ENCODE measurements at regions not wholly inside any gene's neighbourhood (a gene's known extent, or its start where the extent isn't known, plus 50 kb on each side); places are given as distances from the start of the nearest gene placed in this dataset.

- CTCF ChIA-PET: no interaction called here
- no peak for TF ChIP-seq CTCF (IDR thresholded peaks at IDR 0.05; ENCODE audit: insufficient read depth, low read depth, low read length)
- Histone ChIP-seq H3K27me3 (ENCODE audit: control insufficient read depth, insufficient read depth, low read length) (no peaks in the 10 kb centered on the region), H3K4me3 (ENCODE audit: low read depth, low read length) (no peak overlapping the region), H3K36me3 (ENCODE audit: control insufficient read depth, insufficient read depth, low read length) (no peaks in the 10 kb centered on the region)
- no peak for DNase-seq (ENCODE audit: low read depth)
- POLR2A ChIA-PET: no interaction called here
These were observed 626.5 kb downstream of the UQCRFS1 start for GRCh38 chr19:28586474-28586873.

- Histone ChIP-seq H3K36me3 (ENCODE audit: control insufficient read depth, insufficient read depth, low read length) (no peaks in the 10 kb centered on the region), H3K4me3 (ENCODE audit: low read depth, low read length) (no peak overlapping the region), H3K27me3 (ENCODE audit: control insufficient read depth, insufficient read depth, low read length) (no peaks in the 10 kb centered on the region)
- no peak for TF ChIP-seq CTCF (IDR thresholded peaks at IDR 0.05; ENCODE audit: insufficient read depth, low read depth, low read length)
- DNase-seq (ENCODE audit: low read depth): no peak
- POLR2A ChIA-PET: no interaction called here
- CTCF ChIA-PET: interaction anchor here (0.9 kb wide), 1 partner anchor 48 kb away, joined by 3 read pairs; no protein-coding TSS in a partner anchor
These were observed 627.2 kb downstream of the UQCRFS1 start for GRCh38 chr19:28585796-28586195.

DNA sequence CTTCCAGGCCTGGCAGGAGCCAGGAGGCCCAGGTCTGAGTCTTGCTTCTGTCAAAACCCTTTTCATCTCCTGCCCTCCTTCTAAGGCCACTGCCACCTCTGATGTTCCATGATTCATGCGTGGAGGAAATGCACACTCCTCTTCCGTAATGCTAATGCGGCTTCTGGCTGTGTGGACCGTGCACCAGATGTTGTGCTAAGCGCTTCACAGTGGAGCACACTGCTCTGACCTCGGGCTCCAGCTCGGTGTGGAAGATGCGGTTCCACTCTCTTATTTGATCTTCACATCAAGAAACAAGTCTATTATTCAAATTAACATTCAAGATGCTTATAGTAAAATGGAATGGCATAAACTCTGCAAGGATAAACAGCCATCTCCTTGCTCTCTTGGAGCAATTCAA lies 629.2 kb downstream of the UQCRFS1 start:
- ChIA-PET CTCF (no interaction called here), POLR2A (no interaction called here)
- Histone ChIP-seq H3K4me3 (ENCODE audit: low read depth, low read length) (no peak overlapping the region), H3K36me3 (ENCODE audit: control insufficient read depth, insufficient read depth, low read length) (no peaks in the 10 kb centered on the region), H3K27me3 (ENCODE audit: control insufficient read depth, insufficient read depth, low read length) (no peaks in the 10 kb centered on the region)
- DNase-seq (ENCODE audit: low read depth): no peak
- TF ChIP-seq CTCF (IDR thresholded peaks at IDR 0.05; ENCODE audit: insufficient read depth, low read depth, low read length): no peak

DNA sequence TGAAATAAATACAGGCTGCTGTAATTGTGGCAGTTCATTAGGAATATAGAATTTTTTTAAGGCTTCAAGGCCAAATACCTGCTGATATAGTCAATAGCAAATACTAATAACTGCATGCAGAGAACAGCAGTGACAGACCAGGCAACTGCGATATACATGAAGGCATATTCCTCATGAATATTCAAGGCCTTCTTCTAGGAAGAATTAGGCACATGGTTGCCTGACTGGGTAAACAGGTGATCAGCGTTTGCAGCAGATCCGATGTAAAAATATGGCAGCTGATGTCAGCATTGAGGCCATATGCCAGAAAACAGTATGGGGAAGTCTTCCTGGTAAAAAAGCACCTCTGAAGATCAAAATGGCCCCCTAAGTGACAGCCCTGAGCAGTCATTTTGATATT lies 629.7 kb downstream of the UQCRFS1 start:
- POLR2A ChIA-PET: no interaction called here
- Histone ChIP-seq H3K4me3 (ENCODE audit: low read depth, low read length) (no peak overlapping the region), H3K36me3 (ENCODE audit: control insufficient read depth, insufficient read depth, low read length) (no peaks in the 10 kb centered on the region), H3K27me3 (ENCODE audit: control insufficient read depth, insufficient read depth, low read length) (no peaks in the 10 kb centered on the region)
- DNase-seq (ENCODE audit: low read depth): no peak
- TF ChIP-seq CTCF (IDR thresholded peaks at IDR 0.05; ENCODE audit: insufficient read depth, low read depth, low read length): no peak
- CTCF ChIA-PET: no interaction called here

- Histone ChIP-seq H3K36me3 (ENCODE audit: control insufficient read depth, insufficient read depth, low read length) (no peaks in the 10 kb centered on the region), H3K27me3 (ENCODE audit: control insufficient read depth, insufficient read depth, low read length) (no peaks in the 10 kb centered on the region), H3K4me3 (ENCODE audit: low read depth, low read length) (no peak overlapping the region)
- ChIA-PET CTCF (no interaction called here), POLR2A (no interaction called here)
- no peak for TF ChIP-seq CTCF (IDR thresholded peaks at IDR 0.05; ENCODE audit: insufficient read depth, low read depth, low read length)
- DNase-seq (ENCODE audit: low read depth): no peak
These were observed 630.2 kb downstream of the UQCRFS1 start for GRCh38 chr19:28582796-28583195.

All from BJ (cell line).